Transverse colon (tissue), 4 donors: ENCODE measurements at regions not wholly inside any gene's neighbourhood (a gene's known extent, or its start where the extent isn't known, plus 50 kb on each side); places are given as distances from the start of the nearest gene placed in this dataset.

Source experiments
- DNase-seq: peaks from one replicate; pipeline ENCODE4 v3.0.0-alpha.2; 2019
- H3K27ac ChIP-seq, 4 donors: fragments of 200-600 bp; sonication (generic); 2 replicates each; pipeline ENCODE4 v1.5.1; 2016 to 2018; ENCODE audit warnings: inconsistent platforms in 4 of 4
- H3K27me3 ChIP-seq: fragments of 200-600 bp; sonication (generic); 2 replicates; pipeline ENCODE4 v1.5.1; 2017; ENCODE audit warnings: inconsistent platforms
- H3K36me3 ChIP-seq, 4 donors: fragments of 200-600 bp; sonication (generic); 2 replicates each; pipeline ENCODE4 v1.5.1; 2017 to 2019; ENCODE audit warnings: inconsistent platforms in 4 of 4
- H3K4me1 ChIP-seq, 4 donors: fragments of 200-600 bp; sonication (generic); 2 replicates each; pipeline ENCODE4 v1.5.1; 2017 to 2020; ENCODE audit warnings: inconsistent platforms in 4 of 4
- H3K4me3 ChIP-seq, 4 donors: fragments of 200-600 bp; sonication (generic); 1 replicate in 1 of 4; 2 replicates in 3 of 4; pipeline versions ENCODE4 v1.5.1 to v1.6.1; 2017 to 2019; ENCODE audit warnings: inconsistent platforms in 4 of 4
- H3K9me3 ChIP-seq, 2 donors: fragments of 200-600 bp; sonication (generic); 2 replicates each; pipeline ENCODE4 v1.5.1; 2017 to 2019; ENCODE audit warnings: inconsistent platforms in 2 of 2
- CTCF ChIP-seq, 5 experiments: fragments of 200-600 bp in 3 of 5; fragments of 450-650 bp in 2 of 5; sonication (generic) in 3 of 5; IDR thresholded peaks; 1 replicate in 2 of 5; 2 replicates in 3 of 5; pipeline ENCODE4 v1.5.1; 2016 to 2017; ENCODE audit warnings: antibody characterized with exemption in 5 of 5, inconsistent platforms in 3 of 5, mild to moderate bottlenecking in 2 of 5, moderate library complexity in 1 of 5
- EP300 ChIP-seq: sonication (generic); formaldehyde crosslinking; IDR thresholded peaks from one replicate; pipeline ENCODE4 v1.6.1; 2017; ENCODE audit warnings: antibody characterized with exemption, low read depth
- POLR2A ChIP-seq: fragments of 450-650 bp; IDR thresholded peaks from one replicate; pipeline ENCODE4 v1.6.1; 2016; ENCODE audit warnings: antibody characterized with exemption, mild to moderate bottlenecking, moderate library complexity
- POLR2AphosphoS5 ChIP-seq, 3 donors: sonication (generic); formaldehyde crosslinking; IDR thresholded peaks; one replicate each; pipeline ENCODE4 v1.6.1; 2016; ENCODE audit warnings: antibody characterized with exemption in 3 of 3
- WGBS, 2 donors: methylation state at CpG; one replicate each; pipeline ENCODE4 v1.1.5; 2018; ENCODE audit warnings: low coverage in 1 of 2; 5-methylcytosine and 5-hydroxymethylcytosine counted together
- in situ Hi-C, 4 donors: fragments of 200-750 bp; cut with MboI; loops; one replicate each; pipeline versions ENCODE4 v1.15.0 to v1.15.1; 2017; ENCODE audit warnings: low sequenced_read_pairs in 3 of 4, low pct_ligation_motif_present in 1 of 4, low pct_unique_long_range_greater_than_20kb in 1 of 4
- intact Hi-C: fragments of 100-400 bp; cut with DNase I; formaldehyde crosslinking; loops from one replicate; pipeline ENCODE4 v1.15.1; 2023; ENCODE audit warnings: low total_unique reads

GRCh38 chr10:64277536-64277935, 756.3 kb downstream of the REEP3 start:
- intact Hi-C loops: no loop called here
- H3K9me3 ChIP-seq: no peaks in the 10 kb centered on the region
- H3K27me3 ChIP-seq: no peaks in the 10 kb centered on the region
- in situ Hi-C loops: no loop called here
- H3K4me3 ChIP-seq: no peak overlapping the region
- no peak for TF ChIP-seq POLR2A
- TF ChIP-seq EP300: no peak
- no peak for TF ChIP-seq CTCF (IDR thresholded peaks at IDR 0.05)
- TF ChIP-seq POLR2AphosphoS5 (IDR thresholded peaks at IDR 0.05): no peak
- no peaks in the 10 kb centered on the region for H3K36me3 ChIP-seq
- DNase-seq: no peak
- no peak overlapping the region for H3K27ac ChIP-seq
- 70 to 76% methylated on average over 3 of the region's 3 CpGs for WGBS, 2 donors
- no peaks in the 10 kb centered on the region for H3K4me1 ChIP-seq

DNA sequence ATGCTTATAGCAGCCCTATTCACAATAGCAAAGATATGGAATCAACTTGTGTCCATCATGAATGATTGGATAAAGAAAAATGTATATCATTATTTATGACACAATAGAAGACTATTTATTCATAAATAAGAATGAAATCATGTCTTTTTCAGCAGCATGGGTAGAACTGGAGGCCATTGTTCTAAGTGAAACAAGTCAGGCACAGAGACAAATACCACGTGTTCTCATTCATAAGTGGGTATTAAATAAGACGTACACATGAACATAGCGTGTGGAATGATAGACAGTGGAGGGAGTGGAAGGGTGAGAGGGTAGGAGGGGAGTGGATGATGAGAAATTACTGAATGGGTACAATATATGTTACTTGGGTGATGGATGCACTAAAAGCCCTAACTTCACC, 762.4 kb downstream of the REEP3 start:
- intact Hi-C loops (no loop called here), in situ Hi-C loops (no loop called here)
- WGBS, 2 donors: 69 to 86% methylated on average over 3 of the region's 3 CpGs
- Histone ChIP-seq H3K4me1 (no peaks in the 10 kb centered on the region), H3K36me3 (no peaks in the 10 kb centered on the region), H3K27ac (no peak overlapping the region), H3K4me3 (no peak overlapping the region), H3K27me3 (no peaks in the 10 kb centered on the region), H3K9me3 (no peaks in the 10 kb centered on the region)
- no peak for DNase-seq
- TF ChIP-seq CTCF (IDR thresholded peaks at IDR 0.05): no peak
- no peak for TF ChIP-seq POLR2AphosphoS5 (IDR thresholded peaks at IDR 0.05)
- no peak for TF ChIP-seq EP300
- TF ChIP-seq POLR2A: no peak

DNA sequence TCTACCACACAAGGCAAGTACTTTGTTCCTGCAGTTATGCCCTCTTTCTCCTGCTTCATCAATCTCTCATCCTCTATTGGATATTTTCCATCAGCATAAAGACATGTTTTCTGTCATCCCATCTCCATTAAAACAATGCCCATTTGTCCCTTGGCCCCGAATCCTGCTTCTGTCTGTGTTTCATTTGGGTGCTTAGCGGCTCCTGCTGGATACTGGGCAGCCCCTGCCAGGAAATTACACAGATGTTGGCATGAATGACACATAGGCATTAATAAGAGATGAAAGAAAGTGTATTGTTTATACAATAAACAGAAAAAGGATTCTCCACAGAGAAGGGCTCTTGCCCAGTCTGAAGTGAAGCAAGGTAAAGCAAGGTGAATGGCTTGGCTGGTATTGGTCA, 765.3 kb downstream of the REEP3 start:
- no peak overlapping the region for H3K4me3 ChIP-seq
- in situ Hi-C loops: no loop called here
- H3K9me3 ChIP-seq: no peaks in the 10 kb centered on the region
- H3K4me1 ChIP-seq: no peaks in the 10 kb centered on the region
- no peak for TF ChIP-seq CTCF (IDR thresholded peaks at IDR 0.05)
- TF ChIP-seq POLR2A: no peak
- no peak for TF ChIP-seq POLR2AphosphoS5 (IDR thresholded peaks at IDR 0.05)
- no peak for TF ChIP-seq EP300
- intact Hi-C loops: no loop called here
- DNase-seq: no peak
- H3K36me3 ChIP-seq: no peaks in the 10 kb centered on the region
- H3K27ac ChIP-seq: no peak overlapping the region
- H3K27me3 ChIP-seq: no peaks in the 10 kb centered on the region
- 86% methylated on average over 2 of the region's 2 CpGs; no CpG with 5 or more reads in 1 of the 2 donors for WGBS, 2 donors

GRCh38 chr10:64288404-64288803, 767.2 kb downstream of the REEP3 start:
- Histone ChIP-seq H3K27ac (no peak overlapping the region), H3K9me3 (no peaks in the 10 kb centered on the region), H3K4me1 (no peaks in the 10 kb centered on the region), H3K27me3 (no peaks in the 10 kb centered on the region), H3K4me3 (no peak overlapping the region), H3K36me3 (no peaks in the 10 kb centered on the region)
- intact Hi-C loops (no loop called here), in situ Hi-C loops (no loop called here)
- 79% methylated on average over 1 of the region's 1 CpG; no CpG with 5 or more reads in 1 of the 2 donors for WGBS, 2 donors
- no peak for DNase-seq
- no peak for TF ChIP-seq CTCF (IDR thresholded peaks at IDR 0.05)
- TF ChIP-seq EP300: no peak
- no peak for TF ChIP-seq POLR2AphosphoS5 (IDR thresholded peaks at IDR 0.05)
- no peak for TF ChIP-seq POLR2A
